GM23248 (cell line): ENCODE measurements at regions not wholly inside any gene's neighbourhood (a gene's known extent, or its start where the extent isn't known, plus 50 kb on each side); places are given as distances from the start of the nearest gene placed in this dataset.

Source experiments
- EZH2 ChIP-seq: fragments of 200-600 bp; sonication (generic); IDR thresholded peaks from 2 replicates; pipeline ENCODE4 v1.6.1; 2018; ENCODE audit warnings: antibody characterized with exemption, mild to moderate bottlenecking; ENCODE audit not compliant: insufficient read depth, poor library complexity, severe bottlenecking
- EZH2phosphoT487 ChIP-seq: fragments of 200-600 bp; sonication (generic); IDR thresholded peaks from 2 replicates; pipeline ENCODE4 v1.6.1; 2018; ENCODE audit warnings: antibody characterized with exemption, moderate library complexity, mild to moderate bottlenecking, low read depth; ENCODE audit not compliant: insufficient read depth

DNA sequence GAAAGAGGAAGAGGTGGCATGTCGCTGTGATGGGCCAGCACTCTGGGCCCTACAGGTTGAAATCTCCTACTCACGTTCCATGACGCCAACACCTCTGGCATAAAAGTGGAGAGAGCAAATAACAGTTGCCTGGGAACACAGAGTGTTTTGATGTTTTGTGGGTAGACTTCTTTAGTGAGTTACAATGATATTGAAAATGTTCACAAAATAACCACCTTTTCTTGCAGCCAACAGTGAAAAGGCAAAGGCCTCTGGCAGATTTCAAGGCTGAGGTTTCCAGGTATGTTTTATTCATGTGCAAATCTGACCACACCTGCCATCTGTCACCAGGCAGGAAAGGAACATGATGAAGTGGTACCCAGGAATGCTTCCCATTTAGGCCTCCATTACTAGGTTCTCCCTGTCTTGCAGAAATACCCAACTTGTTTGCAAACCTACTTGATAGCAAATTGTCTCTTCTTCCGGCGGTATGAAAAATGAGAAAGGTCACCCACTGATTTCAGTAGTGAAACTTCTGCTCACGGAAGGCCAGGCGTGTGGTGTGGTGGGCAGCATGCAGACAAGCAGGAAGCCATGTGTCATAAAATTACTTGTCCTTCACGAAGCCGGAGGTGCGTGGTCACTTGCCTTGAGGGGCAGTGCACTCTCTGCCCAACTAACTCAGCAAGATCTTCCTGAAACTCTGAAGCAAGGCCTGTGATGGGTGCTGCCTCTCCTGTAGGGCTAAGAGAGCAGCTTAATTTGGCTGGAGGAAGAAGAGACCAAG lies 299.1 kb upstream of the PRDM1 start:
- no peak for TF ChIP-seq EZH2
- no peak for TF ChIP-seq EZH2phosphoT487
